ENCODE measurements at regions not wholly inside any gene's neighbourhood (a gene's known extent, or its start where the extent isn't known, plus 50 kb on each side); places are given as distances from the start of the nearest gene placed in this dataset.
"Not testable (repeated sequence)": the region's sequence is repeated elsewhere in the genome, so short reads cannot be mapped to it uniquely, and the experiment has no call there.

- H3K4me2 ChIP-seq (ENCODE audit: insufficient read depth, insufficient read length, low read length); H3K79me1 ChIP-seq (ENCODE audit: insufficient read depth, low read depth, low read length, poor library complexity, severe bottlenecking): not testable (repeated sequence)
- WGBS (ENCODE audit: extremely low coverage, insufficient read length, low lambda C conversion rate) = no CpG with 5 or more reads among the region's 5 CpGs
Observed at GRCh38 chr11:3531280-3531679, 110.5 kb downstream of the ART5 start.

GRCh38 chr11:3523567-3523966, 118.2 kb downstream of the ART5 start:
- H3K4me1 ChIP-seq (ENCODE audit: insufficient read depth, low read length); H4K91ac ChIP-seq (ENCODE audit: insufficient read length, low read depth, low read length); DNase-seq; H3K18ac ChIP-seq (ENCODE audit: insufficient read length, low read depth, low read length); H3K9me3 ChIP-seq (ENCODE audit: control insufficient read depth, low read depth, low read length); H2AFZ ChIP-seq (ENCODE audit: low read length); H3K9ac ChIP-seq (ENCODE audit: extremely low read depth, insufficient read length, low read length); H3K79me1 ChIP-seq (ENCODE audit: insufficient read depth, low read depth, low read length, poor library complexity, severe bottlenecking); H3K23ac ChIP-seq (ENCODE audit: insufficient read length, low read depth, low read length); H3K27me3 Mint-ChIP-seq (ENCODE audit: low read depth); H2BK20ac ChIP-seq (ENCODE audit: low read depth, low read length, poor library complexity, severe bottlenecking); H4K5ac ChIP-seq (ENCODE audit: insufficient read length, low read depth, low read length); H2BK12ac ChIP-seq (ENCODE audit: insufficient read length, low read depth, low read length); H3K4me1 Mint-ChIP-seq; H3K56ac ChIP-seq (ENCODE audit: insufficient read length, low read depth, low read length); H3K14ac ChIP-seq (ENCODE audit: insufficient read depth, low read length); H3K4me3 Mint-ChIP-seq; H3K4ac ChIP-seq (ENCODE audit: low read depth, low read length); H4K8ac ChIP-seq (replicated peaks; ENCODE audit: insufficient read length, low read depth, low read length); H3T11ph ChIP-seq (ENCODE audit: low read length); H3K79me2 ChIP-seq (ENCODE audit: insufficient read depth, low read length); H2BK120ac ChIP-seq (ENCODE audit: low read depth, low read length, poor library complexity, severe bottlenecking); H3K23me2 ChIP-seq (ENCODE audit: insufficient read length, low read depth, low read length, poor library complexity, severe bottlenecking); H4K20me1 ChIP-seq (ENCODE audit: control insufficient read depth, insufficient read depth, insufficient read length); H3K27me3 ChIP-seq (ENCODE audit: insufficient read depth, low read length); H2AK5ac ChIP-seq (ENCODE audit: insufficient read length, low read length); H2BK15ac ChIP-seq (ENCODE audit: low read depth, low read length); H3K4me2 ChIP-seq (ENCODE audit: insufficient read depth, insufficient read length, low read length); H2BK5ac ChIP-seq (ENCODE audit: insufficient read length, low read length); H3K27ac ChIP-seq (ENCODE audit: insufficient read length, low read depth, low read length): not testable (repeated sequence)
- Mint-ChIP-seq H3K9me3 (peaks cover 17 to 22% of the 10 kb centered on the region in 2 experiments), H3K27ac (peak overlapping the region in 1 of 3 experiments; percentile 44; a peak in 1 of 7 replicates), H3K36me3 (ENCODE audit: insufficient read depth in 1 of 3, low read depth in 3 of 3) (peaks cover 4 to 11% (median 10%) of the 10 kb centered on the region in 3 experiments)

More at GRCh38 chr11:3531280-3531679, 110.5 kb downstream of the ART5 start:
- not testable (repeated sequence) for H3K14ac ChIP-seq (ENCODE audit: insufficient read depth, low read length); H2BK12ac ChIP-seq (ENCODE audit: insufficient read length, low read depth, low read length); H3K36me3 Mint-ChIP-seq (ENCODE audit: insufficient read depth in 1 of 3, low read depth in 3 of 3); H4K5ac ChIP-seq (ENCODE audit: insufficient read length, low read depth, low read length); H4K91ac ChIP-seq (ENCODE audit: insufficient read length, low read depth, low read length); H4K20me1 ChIP-seq (ENCODE audit: control insufficient read depth, insufficient read depth, insufficient read length); DNase-seq; H3K9ac ChIP-seq (ENCODE audit: extremely low read depth, insufficient read length, low read length); H2BK20ac ChIP-seq (ENCODE audit: low read depth, low read length, poor library complexity, severe bottlenecking); H3K4me1 Mint-ChIP-seq; H2BK120ac ChIP-seq (ENCODE audit: low read depth, low read length, poor library complexity, severe bottlenecking); H3K27me3 ChIP-seq (ENCODE audit: insufficient read depth, low read length); H3K27me3 Mint-ChIP-seq (ENCODE audit: low read depth); H3K9me3 Mint-ChIP-seq; H3K4ac ChIP-seq (ENCODE audit: low read depth, low read length); H3K27ac Mint-ChIP-seq; H2BK5ac ChIP-seq (ENCODE audit: insufficient read length, low read length); H3K23ac ChIP-seq (ENCODE audit: insufficient read length, low read depth, low read length); H2AK5ac ChIP-seq (ENCODE audit: insufficient read length, low read length); H3T11ph ChIP-seq (ENCODE audit: low read length); H3K23me2 ChIP-seq (ENCODE audit: insufficient read length, low read depth, low read length, poor library complexity, severe bottlenecking); H3K4me3 Mint-ChIP-seq; H3K4me1 ChIP-seq (ENCODE audit: insufficient read depth, low read length); H3K27ac ChIP-seq (ENCODE audit: insufficient read length, low read depth, low read length); H2AFZ ChIP-seq (ENCODE audit: low read length); H3K18ac ChIP-seq (ENCODE audit: insufficient read length, low read depth, low read length); H2BK15ac ChIP-seq (ENCODE audit: low read depth, low read length); H3K9me3 ChIP-seq (ENCODE audit: control insufficient read depth, low read depth, low read length); H3K56ac ChIP-seq (ENCODE audit: insufficient read length, low read depth, low read length); H4K8ac ChIP-seq (replicated peaks; ENCODE audit: insufficient read length, low read depth, low read length); H3K79me2 ChIP-seq (ENCODE audit: insufficient read depth, low read length)

Measured in H9 (cell line).